GM18508 (cell line): ENCODE measurements at regions not wholly inside any gene's neighbourhood (a gene's known extent, or its start where the extent isn't known, plus 50 kb on each side); places are given as distances from the start of the nearest gene placed in this dataset.
"Not testable (repeated sequence)": the region's sequence is repeated elsewhere in the genome, so short reads cannot be mapped to it uniquely, and the experiment has no call there.

Experiments used
- ATAC-seq: cut with Tn5 transposase; IDR thresholded peaks from one replicate; pipeline ENCODE4 v1.9.1; 2021; ENCODE audit warnings: moderate number of reproducible peaks; ENCODE audit not compliant: insufficient read depth, unreplicated experiment

- no peak for ATAC-seq
These were observed 251.5 kb downstream of the NSUN3 start for GRCh38 chr3:94314218-94314883.

DNA sequence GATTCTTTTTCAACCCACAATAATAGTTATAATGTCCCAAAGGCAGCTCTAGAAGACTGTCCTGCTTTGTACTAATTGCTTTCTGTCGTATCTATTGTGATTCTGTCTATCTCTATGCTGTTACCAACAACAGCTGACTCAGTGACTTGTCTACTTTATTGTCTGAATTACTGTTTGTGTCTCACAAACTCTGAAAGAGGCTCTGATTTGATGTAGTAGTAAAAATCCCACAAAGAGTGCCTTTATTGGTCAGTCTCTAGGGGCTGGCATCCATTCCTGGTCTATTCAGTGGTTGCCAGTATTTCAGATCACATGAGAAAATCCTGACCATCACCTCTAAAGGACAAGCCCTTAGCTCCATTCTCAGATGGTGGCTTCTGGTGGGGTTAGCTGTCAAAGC is 254.2 kb downstream of the NSUN3 start:
- no peak for ATAC-seq

- ATAC-seq: no peak
These were observed 260.7 kb downstream of the NSUN3 start for GRCh38 chr3:94323596-94323995.

- no peak for ATAC-seq
These were observed 269.0 kb downstream of the NSUN3 start for GRCh38 chr3:94331831-94332230.

DNA sequence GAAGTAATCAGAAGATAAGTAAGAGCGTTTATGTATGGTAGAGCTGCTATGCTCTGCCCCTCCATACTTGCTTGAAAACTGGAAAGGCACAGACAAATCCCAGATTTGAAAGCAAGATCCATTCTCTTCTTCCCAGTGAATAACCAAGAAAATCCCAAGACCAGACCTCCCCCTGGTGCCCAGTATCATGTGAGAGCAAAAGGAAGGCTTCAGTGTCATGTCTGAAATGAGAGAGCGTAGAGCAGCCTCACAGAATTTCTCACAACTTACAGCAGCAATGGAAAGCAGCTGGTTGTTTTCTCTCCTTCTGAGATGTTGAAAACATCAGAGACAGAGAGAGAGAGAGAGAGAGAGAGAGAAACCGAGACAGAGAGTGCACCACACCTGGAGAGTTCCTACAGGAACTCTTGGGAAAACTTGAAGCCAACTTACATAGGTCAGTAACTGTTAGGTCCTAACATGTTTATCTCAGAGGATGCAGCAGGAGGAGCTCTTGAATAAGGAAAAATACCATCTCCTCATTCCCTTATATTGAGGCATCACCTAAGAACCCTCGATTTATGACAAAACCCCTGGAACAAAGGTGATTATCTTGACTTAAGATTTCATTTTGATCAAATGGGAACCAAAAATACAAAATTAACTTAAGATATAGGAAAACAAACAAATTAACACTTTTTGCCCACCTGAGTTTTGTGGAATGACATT is 273.3 kb downstream of the NSUN3 start:
- ATAC-seq: no peak

DNA sequence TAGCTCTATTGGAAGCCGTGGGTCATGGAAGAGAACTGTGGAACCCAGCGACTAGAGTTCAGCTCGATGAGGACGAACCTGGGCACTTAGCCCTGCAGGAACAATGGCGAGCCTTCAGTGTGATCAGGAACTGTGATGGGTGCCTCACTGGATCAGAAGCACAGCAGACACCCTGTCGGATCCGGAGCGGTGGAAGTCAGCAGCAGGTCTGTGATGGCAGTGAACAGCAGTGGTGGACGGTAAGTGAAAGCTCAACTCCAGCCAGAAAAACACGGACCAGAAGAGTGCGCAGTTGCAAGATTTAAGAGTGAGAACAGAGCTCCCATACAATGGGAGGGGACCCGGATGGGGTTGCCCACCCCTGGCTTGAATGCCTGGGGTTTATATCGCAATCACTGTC is 282.2 kb downstream of the NSUN3 start:
- ATAC-seq: no peak

- ATAC-seq: no peak
These were observed 286.5 kb downstream of the NSUN3 start for GRCh38 chr3:94349310-94349878.

GRCh38 chr3:94356581-94356980 is 293.7 kb downstream of the NSUN3 start:
- no peak for ATAC-seq

GRCh38 chr3:94359996-94360395 is 297.1 kb downstream of the NSUN3 start:
- no peak for ATAC-seq

- no peak for ATAC-seq
These were observed 298.1 kb downstream of the NSUN3 start for GRCh38 chr3:94360987-94361386.

GRCh38 chr3:94362393-94362792 is 299.5 kb downstream of the NSUN3 start:
- ATAC-seq: no peak

- no peak for ATAC-seq
These were observed 302.1 kb downstream of the NSUN3 start for GRCh38 chr3:94365006-94365405.

DNA sequence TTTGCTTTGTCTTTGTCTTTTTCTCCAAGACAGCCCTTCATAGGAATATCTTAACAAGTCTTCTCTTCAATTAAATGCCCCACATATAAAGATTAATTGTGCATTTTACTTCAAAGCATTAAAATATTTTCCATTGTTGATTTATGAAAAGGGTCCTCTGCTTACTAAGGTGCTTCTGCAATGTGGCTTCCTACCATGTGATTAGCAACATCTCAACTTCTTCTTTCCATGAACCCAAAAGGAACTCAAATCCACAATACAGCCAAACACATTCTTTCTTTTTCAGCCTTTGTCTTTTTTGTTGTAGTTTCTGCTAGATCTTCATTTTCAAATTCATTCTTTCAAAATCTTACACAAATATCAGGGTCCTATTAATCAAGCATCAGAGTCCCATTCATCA is 309.2 kb downstream of the NSUN3 start:
- no peak for ATAC-seq

DNA sequence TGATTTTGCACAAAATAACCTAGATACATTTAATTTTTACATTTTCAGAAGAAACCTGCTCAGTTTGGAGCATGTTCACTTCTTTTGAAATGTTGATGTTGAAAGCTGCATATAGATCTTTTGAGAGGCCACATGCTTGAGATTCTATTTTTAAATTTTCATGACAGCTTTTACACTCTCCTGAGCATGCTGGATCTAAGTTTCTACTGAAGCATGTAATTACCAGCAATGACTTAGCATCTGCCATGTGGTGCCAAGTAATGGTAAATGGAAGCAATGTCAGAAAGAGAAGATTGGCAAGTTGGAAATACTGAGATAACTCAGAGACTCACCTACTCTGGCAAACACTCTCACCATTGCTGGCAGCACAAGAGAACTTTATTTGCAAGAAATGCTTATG is 310.6 kb downstream of the NSUN3 start:
- ATAC-seq: no peak

- no peak for ATAC-seq
These were observed 311.7 kb downstream of the NSUN3 start for GRCh38 chr3:94374439-94375161.

DNA sequence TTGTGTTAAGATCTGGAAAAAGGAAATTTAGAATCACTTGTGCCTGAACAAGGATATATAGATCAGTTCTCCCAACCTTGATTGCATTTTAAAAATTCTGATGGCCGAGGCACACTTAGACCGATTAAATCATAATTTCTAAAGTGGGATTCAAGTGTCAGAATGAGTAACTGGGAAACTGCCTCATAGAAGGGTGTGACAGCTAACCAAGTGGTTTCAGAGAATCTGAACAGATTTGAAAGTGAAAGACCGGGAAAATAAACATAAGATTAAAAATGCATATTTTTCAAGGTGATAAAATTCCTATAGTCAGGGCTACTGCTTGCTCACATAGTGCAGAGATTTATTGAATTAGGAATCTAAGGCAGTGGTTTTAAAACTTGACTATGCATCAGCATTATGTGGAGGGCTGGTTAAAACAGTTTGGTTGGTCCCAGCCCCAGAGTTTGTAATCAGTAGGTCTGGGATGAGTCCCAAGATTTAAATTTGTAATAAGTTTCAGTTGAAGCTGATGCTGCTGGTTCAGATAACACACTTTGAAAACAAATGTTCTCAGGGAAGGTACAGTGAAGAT is 314.3 kb downstream of the NSUN3 start:
- ATAC-seq: not testable (repeated sequence)

DNA sequence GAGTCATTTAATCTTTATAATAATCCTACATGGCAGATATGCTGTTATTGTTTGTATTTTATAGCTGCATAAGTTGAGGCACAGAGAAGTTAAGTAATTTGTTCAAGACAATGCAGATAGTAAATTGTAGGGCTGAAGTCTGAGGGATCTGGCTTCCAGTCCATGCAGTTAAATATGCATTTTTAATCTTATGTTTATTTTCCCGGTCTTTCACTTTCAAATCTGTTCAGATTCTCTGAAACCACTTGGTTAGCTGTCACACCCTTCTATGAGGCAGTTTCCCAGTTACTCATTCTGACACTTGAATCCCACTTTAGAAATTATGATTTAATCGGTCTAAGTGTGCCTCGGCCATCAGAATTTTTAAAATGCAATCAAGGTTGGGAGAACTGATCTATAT is 315.0 kb downstream of the NSUN3 start:
- not testable (repeated sequence) for ATAC-seq

DNA sequence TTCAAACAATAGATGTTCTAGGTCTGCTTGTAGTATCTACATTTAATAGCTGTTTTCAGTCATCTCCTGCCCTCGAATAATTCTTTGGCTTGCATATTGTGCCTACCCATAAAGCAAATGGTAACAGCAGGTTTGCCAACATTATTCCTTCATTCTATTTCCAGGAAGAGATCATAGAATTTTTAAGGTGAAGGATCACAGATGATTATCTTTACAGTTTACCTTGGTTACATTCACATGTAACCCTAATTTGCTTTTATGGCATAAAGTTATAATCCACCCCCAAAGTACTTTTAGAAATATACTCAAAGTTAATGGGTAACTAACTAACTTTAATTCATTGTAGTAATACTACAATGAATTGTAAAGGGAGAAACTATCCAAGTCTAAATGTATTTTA is 315.5 kb downstream of the NSUN3 start:
- ATAC-seq: no peak

- ATAC-seq: no peak
These were observed 316.4 kb downstream of the NSUN3 start for GRCh38 chr3:94379264-94379663.

DNA sequence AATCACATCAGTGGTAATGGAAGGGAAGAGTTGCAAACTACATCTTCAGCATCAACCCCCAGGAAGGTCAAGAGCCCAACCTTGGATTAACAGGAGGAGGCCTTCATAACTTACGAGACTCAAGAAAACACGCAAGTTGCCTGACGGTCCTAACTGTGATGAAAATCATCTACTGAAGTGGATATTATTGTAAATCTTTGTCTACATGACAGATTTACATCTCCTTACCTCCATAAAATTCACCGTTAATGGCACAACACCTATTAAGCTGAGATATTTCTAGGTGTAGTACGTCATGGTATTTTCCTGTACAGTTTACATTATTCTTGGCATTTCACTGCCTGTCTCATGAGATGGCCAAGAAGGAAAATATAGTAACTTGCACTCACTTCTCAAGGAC is 332.0 kb downstream of the NSUN3 start:
- no peak for ATAC-seq

DNA sequence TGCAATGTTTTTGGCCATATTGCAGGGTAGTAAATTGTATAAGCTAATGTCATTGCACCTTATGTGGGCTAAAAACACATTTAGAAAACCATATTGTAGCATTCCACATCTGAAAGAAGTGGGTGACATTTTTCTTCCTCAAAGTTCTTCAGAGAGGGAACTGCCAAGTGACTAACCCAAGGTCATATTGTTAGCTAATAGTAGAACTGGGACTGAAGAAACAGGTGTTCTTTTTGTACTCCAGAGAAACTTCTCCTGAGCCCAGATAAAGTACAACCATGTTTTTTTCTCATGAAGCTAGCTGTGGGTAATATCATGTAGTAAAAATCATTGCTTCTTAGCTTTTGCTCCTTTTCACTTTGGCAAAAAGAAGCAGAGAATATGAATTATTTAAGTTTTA is 333.0 kb downstream of the NSUN3 start:
- no peak for ATAC-seq
